ENCODE measurements at regions not wholly inside any gene's neighbourhood (a gene's known extent, or its start where the extent isn't known, plus 50 kb on each side); places are given as distances from the start of the nearest gene placed in this dataset.
"Not testable (repeated sequence)": the region's sequence is repeated elsewhere in the genome, so short reads cannot be mapped to it uniquely, and the experiment has no call there.

DNA sequence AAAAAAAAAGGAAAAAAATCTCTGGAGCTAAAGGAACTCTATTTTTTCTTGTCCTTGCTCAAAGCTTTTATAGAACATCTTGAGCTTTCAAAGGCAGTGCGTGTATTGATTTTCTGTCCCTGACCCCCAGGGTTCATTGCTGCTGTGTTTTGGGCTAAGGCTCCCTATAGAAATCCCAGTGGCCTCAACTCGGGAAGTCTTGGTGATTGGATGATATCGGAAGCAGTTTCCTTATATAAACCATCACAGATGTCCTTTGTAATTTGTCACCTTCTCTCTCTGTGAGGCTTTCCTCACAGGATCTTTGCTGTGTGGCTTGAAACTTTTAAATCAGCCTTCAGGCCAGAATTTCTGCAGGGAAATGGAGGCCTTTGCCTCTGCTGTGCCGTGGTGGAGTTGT, 397.7 kb downstream of the RPS6KC1 start:
- no peaks in the 10 kb centered on the region for H3K9me3 ChIP-seq (ENCODE audit: low read depth, low read length)
- H3K36me3 ChIP-seq (ENCODE audit: insufficient read depth, low read length) = no peaks in the 10 kb centered on the region
- no peaks in the 10 kb centered on the region for H3K27me3 ChIP-seq (ENCODE audit: insufficient read depth, low read length)
- no peak overlapping the region for H3K27ac ChIP-seq (ENCODE audit: low read depth, low read length)
- no peak overlapping the region for H2AFZ ChIP-seq (ENCODE audit: low read length)
- no peak overlapping the region for H3K4me2 ChIP-seq (ENCODE audit: insufficient read depth, low read length)
- H3K79me2 ChIP-seq (ENCODE audit: insufficient read depth, low read length) = no peaks in the 10 kb centered on the region
- H3K4me1 ChIP-seq (ENCODE audit: insufficient read depth, low read length) = no peaks in the 10 kb centered on the region
- no peak for TF ChIP-seq CTCF (IDR thresholded peaks at IDR 0.05; ENCODE audit: extremely low read depth, low read depth, low read length)
- no peak for DNase-seq (ENCODE audit: insufficient read length, low spot score, missing footprints)
- H4K20me1 ChIP-seq (ENCODE audit: insufficient read depth, low read length) = no peaks in the 10 kb centered on the region
- H3K4me3 ChIP-seq (ENCODE audit: insufficient read depth, low read length) = no peak overlapping the region

DNA sequence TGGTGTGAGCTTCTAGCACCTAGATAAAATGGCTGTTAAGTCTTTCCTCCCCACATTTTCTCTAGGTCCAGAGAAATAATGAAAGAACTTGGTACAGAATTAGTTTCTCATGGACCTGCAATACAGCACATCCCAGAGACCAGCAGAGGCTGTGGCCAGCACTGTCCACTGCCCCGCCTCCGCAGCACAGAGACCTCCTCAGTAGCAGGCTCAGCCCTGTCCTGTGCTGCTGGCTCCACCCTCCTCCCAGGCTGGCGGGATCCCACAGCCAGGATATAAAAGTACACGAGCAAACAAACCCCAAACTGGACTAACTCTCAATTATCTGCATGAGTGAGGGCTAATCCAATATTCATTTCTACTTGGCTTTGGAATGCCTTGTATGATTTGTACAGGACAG, 401.5 kb downstream of the RPS6KC1 start:
- Histone ChIP-seq H3K4me2 (ENCODE audit: insufficient read depth, low read length) (no peak overlapping the region), H3K4me3 (ENCODE audit: insufficient read depth, low read length) (no peak overlapping the region), H2AFZ (ENCODE audit: low read length) (no peak overlapping the region), H3K9me3 (ENCODE audit: low read depth, low read length) (no peaks in the 10 kb centered on the region), H3K36me3 (ENCODE audit: insufficient read depth, low read length) (no peaks in the 10 kb centered on the region), H3K27me3 (ENCODE audit: insufficient read depth, low read length) (no peaks in the 10 kb centered on the region), H3K79me2 (ENCODE audit: insufficient read depth, low read length) (no peaks in the 10 kb centered on the region), H4K20me1 (ENCODE audit: insufficient read depth, low read length) (no peaks in the 10 kb centered on the region), H3K27ac (ENCODE audit: low read depth, low read length) (no peak overlapping the region), H3K4me1 (ENCODE audit: insufficient read depth, low read length) (no peaks in the 10 kb centered on the region)
- TF ChIP-seq CTCF (IDR thresholded peaks at IDR 0.05; ENCODE audit: extremely low read depth, low read depth, low read length) = no peak
- DNase-seq (ENCODE audit: insufficient read length, low spot score, missing footprints) = no peak

DNA sequence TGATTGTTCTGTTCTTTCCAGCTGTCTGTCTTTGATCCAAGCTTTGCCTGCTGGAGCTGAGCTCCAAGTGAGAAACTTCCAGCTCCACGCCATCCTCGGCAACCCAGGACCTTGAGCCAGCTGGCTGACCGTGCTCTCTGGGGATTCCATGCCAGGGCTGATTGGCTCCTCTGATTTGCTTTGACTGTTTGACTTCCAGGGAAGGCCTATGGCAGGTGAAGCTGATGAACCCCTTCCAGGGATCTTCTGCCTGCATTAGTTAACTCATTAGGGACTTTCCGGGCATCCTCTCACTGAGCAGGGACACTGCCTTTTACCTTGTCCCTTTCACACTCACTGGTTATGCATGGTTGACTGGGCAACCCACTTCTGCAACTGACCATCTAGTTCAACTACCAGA, 406.1 kb downstream of the RPS6KC1 start:
- no peaks in the 10 kb centered on the region for H3K36me3 ChIP-seq (ENCODE audit: insufficient read depth, low read length)
- H3K9me3 ChIP-seq (ENCODE audit: low read depth, low read length) = no peaks in the 10 kb centered on the region
- no peak for DNase-seq (ENCODE audit: insufficient read length, low spot score, missing footprints)

GRCh38 chr1:213457733-213458132, 406.7 kb downstream of the RPS6KC1 start:
- Histone ChIP-seq H3K9me3 (ENCODE audit: low read depth, low read length) (no peaks in the 10 kb centered on the region), H3K4me1 (ENCODE audit: insufficient read depth, low read length) (no peaks in the 10 kb centered on the region), H2AFZ (ENCODE audit: low read length) (no peak overlapping the region), H3K27ac (ENCODE audit: low read depth, low read length) (no peak overlapping the region), H3K4me2 (ENCODE audit: insufficient read depth, low read length) (no peak overlapping the region), H3K36me3 (ENCODE audit: insufficient read depth, low read length) (no peaks in the 10 kb centered on the region), H4K20me1 (ENCODE audit: insufficient read depth, low read length) (no peaks in the 10 kb centered on the region), H3K4me3 (ENCODE audit: insufficient read depth, low read length) (no peak overlapping the region), H3K27me3 (ENCODE audit: insufficient read depth, low read length) (no peaks in the 10 kb centered on the region), H3K79me2 (ENCODE audit: insufficient read depth, low read length) (no peaks in the 10 kb centered on the region)
- no peak for TF ChIP-seq CTCF (IDR thresholded peaks at IDR 0.05; ENCODE audit: extremely low read depth, low read depth, low read length)
- DNase-seq (ENCODE audit: insufficient read length, low spot score, missing footprints) = no peak

More for the DNA sequence above, 406.1 kb downstream of the RPS6KC1 start:
- Histone ChIP-seq H3K4me3 (ENCODE audit: insufficient read depth, low read length) (no peak overlapping the region), H3K79me2 (ENCODE audit: insufficient read depth, low read length) (no peaks in the 10 kb centered on the region), H4K20me1 (ENCODE audit: insufficient read depth, low read length) (no peaks in the 10 kb centered on the region), H3K27me3 (ENCODE audit: insufficient read depth, low read length) (no peaks in the 10 kb centered on the region), H3K4me1 (ENCODE audit: insufficient read depth, low read length) (no peaks in the 10 kb centered on the region), H3K27ac (ENCODE audit: low read depth, low read length) (no peak overlapping the region), H2AFZ (ENCODE audit: low read length) (no peak overlapping the region), H3K4me2 (ENCODE audit: insufficient read depth, low read length) (no peak overlapping the region)
- TF ChIP-seq CTCF (IDR thresholded peaks at IDR 0.05; ENCODE audit: extremely low read depth, low read depth, low read length) = no peak

DNA sequence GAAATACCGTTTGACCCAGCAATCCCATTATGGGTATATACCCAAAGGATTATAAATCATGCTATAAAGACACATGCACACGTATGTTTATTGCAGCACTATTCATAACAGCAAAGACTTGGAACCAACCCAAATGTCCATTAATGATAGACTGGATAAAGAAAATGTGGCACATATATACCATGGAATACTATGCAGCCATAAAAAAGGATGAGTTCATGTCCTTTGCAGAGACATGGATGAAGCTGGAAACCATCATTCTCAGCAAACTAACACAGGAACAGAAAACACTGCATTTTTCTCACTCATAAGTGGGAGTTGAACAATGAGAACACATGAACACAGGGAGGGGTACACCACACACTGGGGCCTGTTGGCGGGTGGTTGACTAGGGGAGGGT, 411.3 kb downstream of the RPS6KC1 start:
- H4K20me1 ChIP-seq (ENCODE audit: insufficient read depth, low read length); H3K4me2 ChIP-seq (ENCODE audit: insufficient read depth, low read length); H3K4me3 ChIP-seq (ENCODE audit: insufficient read depth, low read length); H3K9me3 ChIP-seq (ENCODE audit: low read depth, low read length); H3K27ac ChIP-seq (ENCODE audit: low read depth, low read length); H3K79me2 ChIP-seq (ENCODE audit: insufficient read depth, low read length); H3K36me3 ChIP-seq (ENCODE audit: insufficient read depth, low read length); DNase-seq (ENCODE audit: insufficient read length, low spot score, missing footprints); H3K27me3 ChIP-seq (ENCODE audit: insufficient read depth, low read length); H3K4me1 ChIP-seq (ENCODE audit: insufficient read depth, low read length); H2AFZ ChIP-seq (ENCODE audit: low read length): not testable (repeated sequence)
